Osteocyte (in vitro differentiated cells): ENCODE measurements at regions not wholly inside any gene's neighbourhood (a gene's known extent, or its start where the extent isn't known, plus 50 kb on each side); places are given as distances from the start of the nearest gene placed in this dataset.

Experiments used
- DNase-seq: peaks from one replicate; pipeline ENCODE4 v3.0.0; 2021; ENCODE audit warnings: mixed read lengths; ENCODE audit not compliant: unreplicated experiment; ENCODE audit errors: extremely low spot score
- H3K27ac Mint-ChIP-seq: one replicate; pipeline ENCODE4 v1.8.0; 2021; ENCODE audit warnings: mild to moderate bottlenecking, mixed read lengths; ENCODE audit not compliant: unreplicated experiment
- H3K27me3 Mint-ChIP-seq: one replicate; pipeline ENCODE4 v1.8.0; 2021; ENCODE audit warnings: mixed read lengths; ENCODE audit not compliant: unreplicated experiment
- H3K36me3 Mint-ChIP-seq: one replicate; pipeline ENCODE4 v1.8.0; 2021; ENCODE audit warnings: mixed read lengths; ENCODE audit not compliant: unreplicated experiment
- H3K4me1 Mint-ChIP-seq: one replicate; pipeline ENCODE4 v1.8.0; 2021; ENCODE audit warnings: mixed read lengths; ENCODE audit not compliant: unreplicated experiment
- H3K4me3 Mint-ChIP-seq: one replicate; pipeline ENCODE4 v1.8.0; 2021; ENCODE audit warnings: mild to moderate bottlenecking, moderate library complexity, mixed read lengths; ENCODE audit not compliant: unreplicated experiment
- H3K9me3 Mint-ChIP-seq: one replicate; pipeline ENCODE4 v1.8.0; 2021; ENCODE audit warnings: mixed read lengths; ENCODE audit not compliant: unreplicated experiment
- CTCF ChIP-seq: fragments of 200-600 bp; sonication (generic); IDR thresholded peaks from 2 replicates; pipeline ENCODE4 v1.5.0; 2021; ENCODE audit warnings: antibody characterized with exemption, mild to moderate bottlenecking, moderate library complexity

- Mint-ChIP-seq H3K9me3 (no peaks in the 10 kb centered on the region), H3K36me3 (no peaks in the 10 kb centered on the region), H3K4me1 (peaks cover 29% of the 10 kb centered on the region), H3K4me3 (no peak overlapping the region), H3K27me3 (no peaks in the 10 kb centered on the region), H3K27ac (no peak overlapping the region)
- TF ChIP-seq CTCF: no peak
- no peak for DNase-seq
Measured at GRCh38 chr11:69359735-69360480, 66.0 kb downstream of the MYEOV start.

GRCh38 chr11:69360606-69361005 lies 66.7 kb downstream of the MYEOV start:
- Mint-ChIP-seq H3K9me3 (no peaks in the 10 kb centered on the region), H3K27me3 (no peaks in the 10 kb centered on the region), H3K36me3 (no peaks in the 10 kb centered on the region), H3K27ac (no peak overlapping the region), H3K4me1 (peaks cover 31% of the 10 kb centered on the region), H3K4me3 (no peak overlapping the region)
- TF ChIP-seq CTCF: no peak
- DNase-seq: peak; percentile 80

- H3K9me3 Mint-ChIP-seq: no peaks in the 10 kb centered on the region
- no peak overlapping the region for H3K4me3 Mint-ChIP-seq
- DNase-seq: peak; percentile 63
- H3K4me1 Mint-ChIP-seq: peaks cover 29% of the 10 kb centered on the region
- H3K27ac Mint-ChIP-seq: no peak overlapping the region
- H3K27me3 Mint-ChIP-seq: no peaks in the 10 kb centered on the region
- TF ChIP-seq CTCF: no peak
- no peaks in the 10 kb centered on the region for H3K36me3 Mint-ChIP-seq
Measured at GRCh38 chr11:69361048-69361447, 67.1 kb downstream of the MYEOV start.

- Mint-ChIP-seq H3K27ac (no peak overlapping the region), H3K27me3 (no peaks in the 10 kb centered on the region), H3K4me3 (no peak overlapping the region), H3K4me1 (peaks cover 29% of the 10 kb centered on the region), H3K36me3 (no peaks in the 10 kb centered on the region), H3K9me3 (no peaks in the 10 kb centered on the region)
- peak; percentile 73 for DNase-seq
- no peak for TF ChIP-seq CTCF
Measured at GRCh38 chr11:69361466-69361865, 67.5 kb downstream of the MYEOV start.

GRCh38 chr11:69362315-69362714 lies 68.4 kb downstream of the MYEOV start:
- H3K9me3 Mint-ChIP-seq: no peaks in the 10 kb centered on the region

More at GRCh38 chr11:69362315-69362714, 68.4 kb downstream of the MYEOV start:
- TF ChIP-seq CTCF: no peak
- no peak for DNase-seq
- Mint-ChIP-seq H3K36me3 (no peaks in the 10 kb centered on the region), H3K4me3 (no peak overlapping the region), H3K27me3 (no peaks in the 10 kb centered on the region), H3K4me1 (peaks cover 23% of the 10 kb centered on the region), H3K27ac (no peak overlapping the region)
